Sigmoid colon (tissue), 4 donors: ENCODE measurements at regions not wholly inside any gene's neighbourhood (a gene's known extent, or its start where the extent isn't known, plus 50 kb on each side); places are given as distances from the start of the nearest gene placed in this dataset.

Experiments
- CTCF ChIP-seq, 4 experiments: fragments of 450-650 bp in 3 of 4; fragments of 200-600 bp in 1 of 4; IDR thresholded peaks; one replicate each; pipeline ENCODE4 v1.5.1; 2016 to 2019; ENCODE audit warnings: antibody characterized with exemption in 4 of 4, mild to moderate bottlenecking in 3 of 4, moderate library complexity in 2 of 4
- EP300 ChIP-seq, 4 donors: sonication (generic); formaldehyde crosslinking; IDR thresholded peaks; one replicate each; pipeline ENCODE4 v1.6.1; 2017; ENCODE audit warnings: antibody characterized with exemption in 4 of 4
- POLR2A ChIP-seq, 2 donors: fragments of 450-650 bp; IDR thresholded peaks; one replicate each; pipeline ENCODE4 v1.6.1; 2016; ENCODE audit warnings: antibody characterized with exemption in 2 of 2, mild to moderate bottlenecking in 2 of 2, moderate library complexity in 2 of 2
- POLR2AphosphoS5 ChIP-seq, 4 donors: sonication (generic); formaldehyde crosslinking; IDR thresholded peaks; one replicate each; pipeline ENCODE4 v1.6.1; 2017; ENCODE audit warnings: antibody characterized with exemption in 4 of 4

GRCh38 chr16:73277071-73277470 is 229.1 kb upstream of the ZFHX3 start:
- TF ChIP-seq POLR2A (IDR thresholded peaks at IDR 0.05) (no peak), POLR2AphosphoS5 (IDR thresholded peaks at IDR 0.05) (no peak), CTCF (IDR thresholded peaks at IDR 0.05) (no peak), EP300 (IDR thresholded peaks at IDR 0.05) (no peak)
